ENCODE measurements at regions not wholly inside any gene's neighbourhood (a gene's known extent, or its start where the extent isn't known, plus 50 kb on each side); places are given as distances from the start of the nearest gene placed in this dataset.

DNA sequence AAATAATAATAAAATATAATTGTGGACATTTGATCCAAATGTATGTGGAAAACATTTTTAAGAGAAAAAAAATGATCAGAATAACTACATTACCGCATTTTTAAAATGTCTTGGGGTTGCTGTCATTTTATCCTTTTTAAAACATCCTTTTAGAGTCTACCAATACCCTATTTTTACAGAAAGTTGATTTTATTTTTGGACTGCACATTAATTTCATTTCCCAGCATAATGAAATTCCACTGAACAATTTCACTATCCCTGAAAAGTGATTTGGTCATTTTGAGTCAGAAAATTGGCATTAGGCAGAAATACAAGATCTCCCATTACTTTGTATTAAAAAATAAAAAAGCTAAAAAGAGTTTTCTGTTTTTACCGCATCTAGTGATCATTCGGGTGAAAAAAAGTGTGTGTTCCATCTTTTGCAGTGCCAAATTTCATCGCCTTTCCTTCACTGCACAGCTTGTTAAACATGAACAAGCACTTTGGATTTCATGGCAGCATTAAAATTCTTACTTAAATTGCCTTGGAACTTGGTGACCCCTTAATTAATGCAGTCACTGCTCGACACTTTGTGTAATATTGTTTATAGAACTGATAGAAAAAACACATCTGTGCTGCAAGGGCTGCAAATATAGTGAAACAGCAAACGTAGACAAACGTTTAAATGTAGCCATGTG, 611.7 kb downstream of the TSN start:
- DNase-seq: no peak
- H4K20me1 ChIP-seq (ENCODE audit: control insufficient read depth, insufficient read depth, low read length, poor library complexity, severe bottlenecking): no peaks in the 10 kb centered on the region
- TF ChIP-seq EZH2 (IDR thresholded peaks at IDR 0.05; ENCODE audit: borderline replicate concordance, insufficient read depth, low read depth, low read length, poor library complexity, severe bottlenecking): no peak
- TF ChIP-seq, protein P1, sequence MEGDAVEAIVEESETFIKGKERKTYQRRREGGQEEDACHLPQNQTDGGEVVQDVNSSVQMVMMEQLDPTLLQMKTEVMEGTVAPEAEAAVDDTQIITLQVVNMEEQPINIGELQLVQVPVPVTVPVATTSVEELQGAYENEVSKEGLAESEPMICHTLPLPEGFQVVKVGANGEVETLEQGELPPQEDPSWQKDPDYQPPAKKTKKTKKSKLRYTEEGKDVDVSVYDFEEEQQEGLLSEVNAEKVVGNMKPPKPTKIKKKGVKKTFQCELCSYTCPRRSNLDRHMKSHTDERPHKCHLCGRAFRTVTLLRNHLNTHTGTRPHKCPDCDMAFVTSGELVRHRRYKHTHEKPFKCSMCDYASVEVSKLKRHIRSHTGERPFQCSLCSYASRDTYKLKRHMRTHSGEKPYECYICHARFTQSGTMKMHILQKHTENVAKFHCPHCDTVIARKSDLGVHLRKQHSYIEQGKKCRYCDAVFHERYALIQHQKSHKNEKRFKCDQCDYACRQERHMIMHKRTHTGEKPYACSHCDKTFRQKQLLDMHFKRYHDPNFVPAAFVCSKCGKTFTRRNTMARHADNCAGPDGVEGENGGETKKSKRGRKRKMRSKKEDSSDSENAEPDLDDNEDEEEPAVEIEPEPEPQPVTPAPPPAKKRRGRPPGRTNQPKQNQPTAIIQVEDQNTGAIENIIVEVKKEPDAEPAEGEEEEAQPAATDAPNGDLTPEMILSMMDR (IDR thresholded peaks at IDR 0.05): no peak
- no peak overlapping the region for H3K27ac ChIP-seq (ENCODE audit: low read length in 2 of 2)
- no peaks in the 10 kb centered on the region for H3K79me2 ChIP-seq (ENCODE audit: control insufficient read depth, insufficient read depth, low read length)
- Mint-ChIP-seq H3K4me1 (no peaks in the 10 kb centered on the region), H3K9me3 (ENCODE audit: insufficient read depth) (no peaks in the 10 kb centered on the region), H3K27me3 (no peaks in the 10 kb centered on the region), H3K4me3 (no peak overlapping the region), H3K27ac (no peak overlapping the region)
- H3K9me3 ChIP-seq (ENCODE audit: control extremely low read depth in 1 of 3, control insufficient read depth in 2 of 3, insufficient read depth in 1 of 3, low read length in 2 of 3): peaks cover 0 to 4% (median 0%) of the 10 kb centered on the region in 3 donors
- no peaks in the 10 kb centered on the region for H3K36me3 ChIP-seq (replicated peaks in 1 of 2; ENCODE audit: control extremely low read depth in 1 of 2, control insufficient read depth in 1 of 2, extremely low read depth in 1 of 2, insufficient read depth in 2 of 2, low read length in 1 of 2)
- 100% methylated on average over 1 of the region's 7 CpGs for WGBS (ENCODE audit: insufficient coverage)
- H3K27me3 ChIP-seq (replicated peaks in 1 of 4; ENCODE audit: control extremely low read depth in 1 of 4, control insufficient read depth in 3 of 4, insufficient read depth in 4 of 4, low read length in 3 of 4): no peaks in the 10 kb centered on the region
- H3K4me1 ChIP-seq (ENCODE audit: control insufficient read depth in 2 of 2, insufficient read depth in 2 of 2, low read length in 2 of 2): no peaks in the 10 kb centered on the region
- H3K9ac ChIP-seq (ENCODE audit: low read length): no peak overlapping the region
- H3K4me3 ChIP-seq (ENCODE audit: control extremely low read depth in 1 of 5, extremely low read depth in 1 of 5, insufficient read depth in 1 of 5, low read depth in 2 of 5, low read length in 4 of 5): no peak overlapping the region
- H2AFZ ChIP-seq (ENCODE audit: insufficient read depth, low read depth, low read length, poor library complexity, severe bottlenecking): no peak overlapping the region
- ChIA-PET POLR2A (no interaction called here), CTCF (no interaction called here)
- ATAC-seq (ENCODE audit: low read depth): no peak
- H3K4me2 ChIP-seq (replicated peaks; ENCODE audit: low read depth, low read length, poor library complexity, severe bottlenecking): no peak overlapping the region
- intact Hi-C loops (cut with micrococcal nuclease): no loop called here

DNA sequence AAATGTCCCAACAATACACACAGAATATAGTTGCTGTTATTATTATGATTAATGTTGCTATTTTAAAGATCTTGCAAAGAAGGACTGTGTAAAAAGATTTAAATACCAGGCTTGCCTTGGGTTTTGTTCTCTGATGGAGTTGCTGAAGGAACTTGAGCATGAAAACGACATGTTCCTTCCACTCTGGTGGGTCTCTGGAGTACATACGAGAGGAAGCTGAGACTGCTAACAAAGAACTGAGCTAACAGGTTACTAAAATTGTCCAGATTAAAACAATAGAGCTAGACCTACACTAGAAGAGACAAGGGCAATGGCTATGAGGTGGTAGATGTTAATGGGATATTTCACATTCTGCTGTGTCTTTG, 612.2 kb downstream of the TSN start:
- ChIA-PET CTCF (no interaction called here), POLR2A (no interaction called here)
- H3K27me3 Mint-ChIP-seq: no peaks in the 10 kb centered on the region
- WGBS (ENCODE audit: insufficient coverage): no CpG with 5 or more reads among the region's 2 CpGs
- no peak for DNase-seq
- ATAC-seq (ENCODE audit: low read depth): no peak
- Histone ChIP-seq H3K4me2 (replicated peaks; ENCODE audit: low read depth, low read length, poor library complexity, severe bottlenecking) (no peak overlapping the region), H3K9me3 (ENCODE audit: control extremely low read depth in 1 of 3, control insufficient read depth in 2 of 3, insufficient read depth in 1 of 3, low read length in 2 of 3) (peaks cover 0 to 4% (median 0%) of the 10 kb centered on the region in 3 donors), H3K27ac (ENCODE audit: low read length in 2 of 2) (no peak overlapping the region), H3K27me3 (replicated peaks in 1 of 4; ENCODE audit: control extremely low read depth in 1 of 4, control insufficient read depth in 3 of 4, insufficient read depth in 4 of 4, low read length in 3 of 4) (no peaks in the 10 kb centered on the region), H3K4me3 (ENCODE audit: control extremely low read depth in 1 of 5, extremely low read depth in 1 of 5, insufficient read depth in 1 of 5, low read depth in 2 of 5, low read length in 4 of 5) (no peak overlapping the region), H3K36me3 (replicated peaks in 1 of 2; ENCODE audit: control extremely low read depth in 1 of 2, control insufficient read depth in 1 of 2, extremely low read depth in 1 of 2, insufficient read depth in 2 of 2, low read length in 1 of 2) (no peaks in the 10 kb centered on the region), H3K4me1 (ENCODE audit: control insufficient read depth in 2 of 2, insufficient read depth in 2 of 2, low read length in 2 of 2) (no peaks in the 10 kb centered on the region), H3K79me2 (ENCODE audit: control insufficient read depth, insufficient read depth, low read length) (no peaks in the 10 kb centered on the region), H4K20me1 (ENCODE audit: control insufficient read depth, insufficient read depth, low read length, poor library complexity, severe bottlenecking) (no peaks in the 10 kb centered on the region), H3K9ac (ENCODE audit: low read length) (no peak overlapping the region), H2AFZ (ENCODE audit: insufficient read depth, low read depth, low read length, poor library complexity, severe bottlenecking) (no peak overlapping the region)
- intact Hi-C loops (cut with micrococcal nuclease): no loop called here
- TF ChIP-seq EZH2 (IDR thresholded peaks at IDR 0.05; ENCODE audit: borderline replicate concordance, insufficient read depth, low read depth, low read length, poor library complexity, severe bottlenecking): no peak
- TF ChIP-seq, protein P1 (IDR thresholded peaks at IDR 0.05): no peak
- H3K27ac Mint-ChIP-seq: no peak overlapping the region
- no peaks in the 10 kb centered on the region for H3K4me1 Mint-ChIP-seq
- H3K9me3 Mint-ChIP-seq (ENCODE audit: insufficient read depth): peaks cover 2% of the 10 kb centered on the region
- no peak overlapping the region for H3K4me3 Mint-ChIP-seq
